Left hindlimb (tissue), 1 donor: ENCODE measurements at regions not wholly inside any gene's neighbourhood (a gene's known extent, or its start where the extent isn't known, plus 50 kb on each side); places are given as distances from the start of the nearest gene placed in this dataset.

ENCODE experiments used
- DNase-seq: peaks from one replicate; pipeline ENCODE4 v3.0.0-alpha.2; 2018

- DNase-seq, result no peak
Observed at GRCh38 chr21:28747464-28747863, 245.2 kb downstream of the LTN1 start.

GRCh38 chr21:28746166-28746565 is 246.5 kb downstream of the LTN1 start:
- no peak for DNase-seq

- peak; percentile 80 for DNase-seq
Observed at GRCh38 chr21:28745131-28746016, 247.3 kb downstream of the LTN1 start.

GRCh38 chr21:28743723-28744122 is 249.0 kb downstream of the LTN1 start:
- no peak for DNase-seq

GRCh38 chr21:28742527-28742926 is 250.2 kb downstream of the LTN1 start:
- no peak for DNase-seq

- DNase-seq, result no peak
Observed at GRCh38 chr21:28740125-28740524, 252.6 kb downstream of the LTN1 start.

GRCh38 chr21:28738882-28739281 is 253.8 kb downstream of the LTN1 start:
- DNase-seq, result no peak

GRCh38 chr21:28738420-28738704 is 254.3 kb downstream of the LTN1 start:
- no peak for DNase-seq

GRCh38 chr21:28737674-28738419 is 254.8 kb downstream of the LTN1 start:
- no peak for DNase-seq

GRCh38 chr21:28734522-28735175 is 258.0 kb downstream of the LTN1 start:
- no peak for DNase-seq

- no peak for DNase-seq
Observed at GRCh38 chr21:28731700-28732321, 260.9 kb downstream of the LTN1 start.

- no peak for DNase-seq
Observed at GRCh38 chr21:28729887-28730286, 262.8 kb downstream of the LTN1 start.

GRCh38 chr21:28727809-28728208 is 264.9 kb downstream of the LTN1 start:
- no peak for DNase-seq

- no peak for DNase-seq
Observed at GRCh38 chr21:28725396-28725795, 267.3 kb downstream of the LTN1 start.

- DNase-seq, result no peak
Observed at GRCh38 chr21:28723646-28724045, 269.0 kb downstream of the LTN1 start.

- DNase-seq, result no peak
Observed at GRCh38 chr21:28719723-28720122, 273.0 kb downstream of the LTN1 start.

- no peak for DNase-seq
Observed at GRCh38 chr21:28714777-28715464, 277.8 kb downstream of the LTN1 start.

GRCh38 chr21:28712411-28712810 is 280.3 kb downstream of the LTN1 start:
- DNase-seq, result no peak

GRCh38 chr21:28705616-28706015 is 287.1 kb downstream of the LTN1 start:
- DNase-seq, result no peak

- DNase-seq, result peak; percentile 51
Observed at GRCh38 chr21:28704746-28705145, 287.9 kb downstream of the LTN1 start.

- DNase-seq, result no peak
Observed at GRCh38 chr21:28703861-28704260, 288.8 kb downstream of the LTN1 start.

- no peak for DNase-seq
Observed at GRCh38 chr21:28699596-28700259, 292.9 kb downstream of the LTN1 start.
